HEK293T (cell line): ENCODE measurements at regions not wholly inside any gene's neighbourhood (a gene's known extent, or its start where the extent isn't known, plus 50 kb on each side); places are given as distances from the start of the nearest gene placed in this dataset.

Experiments used
- FOXM1 ChIP-seq: fragments of 450-650 bp; IDR thresholded peaks from 2 replicates; pipeline ENCODE4 v1.6.1; 2017; ENCODE audit warnings: mild to moderate bottlenecking, borderline replicate concordance
- TARDBP ChIP-seq: fragments of 450-650 bp; IDR thresholded peaks from 2 replicates; pipeline ENCODE4 v1.6.1; 2016

GRCh38 chr21:35108887-35109286 lies 59.8 kb upstream of the RUNX1 start:
- no peak for TF ChIP-seq TARDBP
- no peak for TF ChIP-seq FOXM1
